Retinal pigment epithelial cell (primary cell): ENCODE measurements at regions not wholly inside any gene's neighbourhood (a gene's known extent, or its start where the extent isn't known, plus 50 kb on each side); places are given as distances from the start of the nearest gene placed in this dataset.

Experiments
- DNase-seq: peaks from one replicate; pipeline ENCODE4 v3.0.0-alpha.2; 2010; ENCODE audit warnings: low read depth
- H3K4me3 ChIP-seq: 2 replicates; pipeline ENCODE4 v1.5.1; 2011; ENCODE audit warnings: mild to moderate bottlenecking, low read length, control low read depth, moderate library complexity
- TF ChIP-seq, protein P1 (sequence below): conservative IDR thresholded peaks from 2 replicates; pipeline ENCODE4 v1.5.1; 2011; ENCODE audit warnings: low read depth, low read length, control low read depth, inconsistent platforms

DNA sequence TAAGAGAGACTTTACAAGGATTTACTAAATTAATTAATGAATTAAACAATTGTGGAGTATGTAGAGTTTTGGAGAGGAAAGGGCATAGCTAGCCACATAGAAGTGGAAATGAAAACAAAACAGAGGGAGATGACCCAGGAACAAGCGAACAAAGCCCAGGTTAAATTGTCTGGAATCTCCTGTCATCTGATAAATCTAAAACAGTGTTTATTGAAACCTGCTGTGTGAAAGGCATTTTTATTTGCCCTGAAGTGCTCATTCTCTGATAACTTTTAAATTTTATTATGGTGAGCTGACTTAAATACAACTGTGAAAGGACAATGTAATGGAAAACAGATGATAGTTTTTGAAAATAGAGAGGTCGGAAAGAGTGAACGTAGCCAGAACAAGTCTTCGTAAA is 682.8 kb upstream of the KIRREL3 start:
- DNase-seq: no peak
- TF ChIP-seq, protein P1, sequence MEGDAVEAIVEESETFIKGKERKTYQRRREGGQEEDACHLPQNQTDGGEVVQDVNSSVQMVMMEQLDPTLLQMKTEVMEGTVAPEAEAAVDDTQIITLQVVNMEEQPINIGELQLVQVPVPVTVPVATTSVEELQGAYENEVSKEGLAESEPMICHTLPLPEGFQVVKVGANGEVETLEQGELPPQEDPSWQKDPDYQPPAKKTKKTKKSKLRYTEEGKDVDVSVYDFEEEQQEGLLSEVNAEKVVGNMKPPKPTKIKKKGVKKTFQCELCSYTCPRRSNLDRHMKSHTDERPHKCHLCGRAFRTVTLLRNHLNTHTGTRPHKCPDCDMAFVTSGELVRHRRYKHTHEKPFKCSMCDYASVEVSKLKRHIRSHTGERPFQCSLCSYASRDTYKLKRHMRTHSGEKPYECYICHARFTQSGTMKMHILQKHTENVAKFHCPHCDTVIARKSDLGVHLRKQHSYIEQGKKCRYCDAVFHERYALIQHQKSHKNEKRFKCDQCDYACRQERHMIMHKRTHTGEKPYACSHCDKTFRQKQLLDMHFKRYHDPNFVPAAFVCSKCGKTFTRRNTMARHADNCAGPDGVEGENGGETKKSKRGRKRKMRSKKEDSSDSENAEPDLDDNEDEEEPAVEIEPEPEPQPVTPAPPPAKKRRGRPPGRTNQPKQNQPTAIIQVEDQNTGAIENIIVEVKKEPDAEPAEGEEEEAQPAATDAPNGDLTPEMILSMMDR: no peak
- H3K4me3 ChIP-seq: no peak overlapping the region

DNA sequence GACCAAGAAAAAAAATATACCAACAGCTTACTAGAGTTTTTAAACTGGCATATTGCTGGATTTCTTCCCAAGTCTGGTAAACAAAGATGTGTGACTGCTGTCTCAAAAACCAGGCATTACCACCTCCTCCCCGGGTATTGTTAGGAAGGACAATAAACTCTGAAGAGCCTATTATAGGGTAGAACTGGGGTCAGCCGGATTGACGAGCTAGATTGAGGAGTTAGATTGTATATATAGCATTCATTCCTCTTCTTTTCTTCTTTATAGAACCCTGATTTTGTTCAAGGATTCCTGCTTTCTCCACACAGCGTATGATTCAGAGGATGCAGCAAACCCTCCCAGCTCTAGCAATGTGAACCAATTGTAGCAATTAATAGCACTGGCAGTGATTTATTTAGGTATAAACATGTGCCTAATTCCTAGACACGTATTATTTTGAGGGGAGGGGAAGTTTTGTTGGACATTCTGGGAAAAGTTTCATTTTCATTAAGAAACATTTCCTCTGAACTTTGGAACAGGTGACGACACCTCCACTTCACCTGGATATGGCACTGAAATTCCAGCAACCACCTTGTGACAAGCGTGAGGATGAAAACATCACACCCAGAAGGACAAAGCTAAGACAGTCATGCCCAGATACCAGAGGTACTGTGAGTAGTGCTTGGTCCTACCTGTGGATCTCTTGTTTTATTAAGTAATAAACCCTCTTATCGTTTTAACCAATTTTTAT is 679.4 kb upstream of the KIRREL3 start:
- TF ChIP-seq, protein P1: no peak
- no peak overlapping the region for H3K4me3 ChIP-seq
- DNase-seq: no peak

DNA sequence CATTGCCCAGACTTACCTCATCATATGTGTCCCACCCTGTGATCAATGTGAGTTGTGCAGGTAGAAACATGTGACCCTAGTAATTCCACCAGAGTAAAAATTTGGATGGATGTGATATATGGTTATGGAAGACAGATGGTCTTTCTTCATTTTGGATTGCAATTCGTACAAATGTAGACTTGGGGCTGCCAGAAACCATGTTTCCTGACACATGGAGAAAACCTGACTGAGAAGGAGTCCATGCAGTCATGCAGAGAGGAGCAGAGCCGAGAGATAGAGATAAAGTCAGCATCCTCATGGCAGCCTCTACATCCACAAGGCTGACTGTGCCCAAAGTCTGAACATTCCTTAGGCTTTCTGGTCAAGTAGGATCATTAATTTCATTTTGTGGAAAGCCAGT is 678.1 kb upstream of the KIRREL3 start:
- TF ChIP-seq, protein P1: no peak
- DNase-seq: no peak
- no peak overlapping the region for H3K4me3 ChIP-seq

DNA sequence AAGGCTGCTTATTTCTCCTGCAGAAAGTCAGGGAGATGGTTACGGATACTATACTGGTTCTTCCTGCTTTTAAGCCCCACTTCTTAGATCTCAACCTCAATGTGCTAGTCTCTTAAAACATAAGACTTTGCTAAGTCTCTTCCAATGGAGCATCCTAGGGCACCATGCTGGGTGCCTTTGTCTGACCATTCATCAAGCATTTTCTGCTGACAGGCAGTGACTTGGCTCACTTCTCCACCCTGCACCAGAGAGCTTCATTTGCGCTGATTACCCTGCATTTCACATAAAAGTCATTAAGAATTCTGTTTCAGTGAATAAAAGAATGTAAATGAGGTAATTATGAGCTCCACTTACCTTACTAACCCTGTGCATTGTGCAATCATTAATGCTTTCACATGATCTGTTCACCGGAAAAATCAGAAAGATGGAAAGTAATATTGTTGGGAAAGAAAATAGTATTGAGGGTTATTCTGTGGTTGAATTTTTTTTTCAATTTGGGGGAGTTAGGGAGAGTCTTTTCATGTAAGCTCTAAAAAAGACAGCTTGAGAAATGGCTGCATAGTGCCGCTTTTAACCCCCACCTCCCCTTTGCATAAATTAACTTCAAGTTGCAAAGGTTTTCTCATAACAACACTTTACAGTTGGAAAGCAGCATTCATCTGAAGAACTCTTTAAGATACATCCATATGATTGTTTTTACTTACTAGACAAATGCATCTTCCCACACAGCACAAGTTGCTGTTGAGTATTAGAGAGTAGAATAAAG is 677.3 kb upstream of the KIRREL3 start:
- TF ChIP-seq, protein P1: no peak
- DNase-seq: no peak

DNA sequence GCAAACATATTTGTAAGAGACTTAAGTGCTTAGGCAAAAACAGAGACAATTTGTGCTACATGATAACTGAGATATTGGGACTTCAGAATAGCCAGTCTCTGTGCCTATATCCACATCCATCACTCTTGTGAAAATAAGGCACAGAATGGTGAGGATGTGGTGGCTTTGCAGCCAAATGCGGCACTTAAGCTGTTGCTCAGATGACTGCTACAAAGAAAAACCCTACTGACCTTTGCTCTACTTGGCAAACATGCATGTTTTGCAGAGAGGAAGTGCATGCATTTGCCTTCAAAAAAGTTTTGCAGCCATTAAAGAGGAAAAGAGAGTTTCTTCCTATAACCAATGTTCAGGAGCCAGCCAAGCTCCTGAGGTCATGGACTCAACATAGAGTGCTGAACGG is 675.0 kb upstream of the KIRREL3 start:
- H3K4me3 ChIP-seq: no peak overlapping the region
- DNase-seq: peak; percentile 58
- TF ChIP-seq, protein P1: no peak

More for the DNA sequence above, 677.3 kb upstream of the KIRREL3 start:
- H3K4me3 ChIP-seq: no peak overlapping the region

DNA sequence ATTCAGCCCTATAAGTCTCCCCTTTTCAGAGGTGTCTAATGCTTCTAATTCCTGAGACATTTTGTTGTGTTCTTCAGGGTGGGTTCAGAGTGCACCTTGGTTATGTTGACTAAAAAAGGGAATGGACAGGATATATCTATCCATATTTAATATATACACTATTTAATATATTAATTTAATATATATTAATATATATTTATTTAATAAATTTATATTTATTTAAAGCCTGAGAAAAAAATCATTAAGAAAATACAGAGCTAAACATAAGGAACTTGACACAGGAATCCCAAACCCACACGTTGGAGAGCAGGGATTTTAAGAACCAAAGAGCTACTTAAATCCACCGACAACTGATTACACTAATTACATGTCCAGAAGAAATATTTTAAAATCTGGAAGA is 674.2 kb upstream of the KIRREL3 start:
- TF ChIP-seq, protein P1: no peak
- DNase-seq: no peak
- no peak overlapping the region for H3K4me3 ChIP-seq
